ENCODE measurements at regions not wholly inside any gene's neighbourhood (a gene's known extent, or its start where the extent isn't known, plus 50 kb on each side); places are given as distances from the start of the nearest gene placed in this dataset.

DNA sequence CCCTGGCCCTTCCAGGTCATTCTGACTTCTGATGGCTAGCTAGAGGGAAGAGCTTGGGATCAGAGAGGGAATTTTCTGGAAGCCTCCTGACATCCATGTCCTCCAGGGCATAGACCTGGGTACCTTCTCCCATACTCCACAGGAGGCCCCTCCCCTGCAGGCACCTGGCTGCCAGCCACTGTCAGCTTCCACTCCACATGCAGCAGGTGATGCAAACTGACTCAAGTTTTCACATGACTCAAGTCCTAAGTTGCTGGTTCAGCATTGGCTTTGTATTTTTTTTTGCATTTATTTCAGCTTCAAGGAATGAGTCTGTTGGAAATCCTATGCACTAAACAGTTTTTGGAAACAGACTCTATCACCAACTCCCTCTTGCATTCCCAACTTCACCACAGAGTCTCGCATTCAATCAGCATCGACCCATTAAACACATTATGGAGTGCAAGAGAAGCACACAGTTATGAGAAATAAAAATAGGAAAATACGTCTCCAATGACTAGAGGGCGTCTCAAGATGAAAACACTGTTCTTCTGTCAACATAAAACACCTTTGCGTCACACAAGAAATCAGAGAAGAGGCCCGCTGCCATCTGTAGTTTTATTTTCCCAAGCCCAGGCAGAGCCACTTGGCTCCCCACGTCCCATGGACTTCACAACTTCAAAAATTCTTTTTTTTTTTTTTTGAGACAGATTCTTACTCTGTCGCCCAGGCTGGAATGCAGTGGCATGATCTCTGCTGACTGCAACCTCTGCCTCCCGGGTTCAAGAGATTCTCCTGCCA is 362.6 kb upstream of the MGMT start:
- no peaks in the 10 kb centered on the region for H3K36me3 ChIP-seq (replicated peaks in 1 of 2; ENCODE audit: control insufficient read depth in 1 of 2, insufficient read depth in 2 of 2, low read length in 1 of 2)
- WGBS (ENCODE audit: low lambda C conversion rate) = 21% methylated on average over 9 of the region's 9 CpGs
- no peaks in the 10 kb centered on the region for H4K20me1 ChIP-seq (ENCODE audit: insufficient read depth)
- no peaks in the 10 kb centered on the region for H3K4me1 ChIP-seq (ENCODE audit: control insufficient read depth in 1 of 2, insufficient read depth in 2 of 2, low read depth in 1 of 2, low read length in 1 of 2)
- H3K4me3 ChIP-seq (ENCODE audit: low read depth in 2 of 2, low read length in 1 of 2) = no peak overlapping the region
- no peaks in the 10 kb centered on the region for H3K9me3 ChIP-seq
- H3K9me2 ChIP-seq = no peaks in the 10 kb centered on the region
- no peak for DNase-seq
- H3K9ac ChIP-seq = no peak overlapping the region
- no peak overlapping the region for H3K4me2 ChIP-seq
- H2AFZ ChIP-seq (ENCODE audit: low read depth) = no peak overlapping the region
- no peaks in the 10 kb centered on the region for H3F3A ChIP-seq (replicated peaks; ENCODE audit: insufficient read depth)
- H3K79me2 ChIP-seq (ENCODE audit: insufficient read depth) = no peaks in the 10 kb centered on the region
- CTCF ChIA-PET = no interaction called here
- TF ChIP-seq TEAD4 (IDR thresholded peaks at IDR 0.05; ENCODE audit: borderline replicate concordance, insufficient read depth) (no peak), EZH2phosphoT487 (IDR thresholded peaks at IDR 0.05; ENCODE audit: borderline replicate concordance, low read depth) (no peak), ELF1 (IDR thresholded peaks at IDR 0.05) (no peak), SIN3A (IDR thresholded peaks at IDR 0.05; ENCODE audit: borderline replicate concordance, low read depth, low read length) (no peak), CHD2 (IDR thresholded peaks at IDR 0.05; ENCODE audit: low read length, partially characterized antibody) (no peak), TCF12 (IDR thresholded peaks at IDR 0.05) (no peak), RXRA (IDR thresholded peaks at IDR 0.05; ENCODE audit: borderline replicate concordance, low read depth) (no peak), FOXM1 (IDR thresholded peaks at IDR 0.05; ENCODE audit: low read depth) (no peak), FOXJ3 (CRISPR knock-in tag; IDR thresholded peaks at IDR 0.05) (no peak), RCOR1 (IDR thresholded peaks at IDR 0.05; ENCODE audit: low read length) (no peak), RFX5 (IDR thresholded peaks at IDR 0.05; ENCODE audit: low read length) (no peak), POLR2AphosphoS5 (IDR thresholded peaks at IDR 0.05; ENCODE audit: low read depth, low read length) (no peak), JUND (IDR thresholded peaks at IDR 0.05) (no peak), GATA2 (CRISPR knock-in tag; IDR thresholded peaks at IDR 0.05) (no peak), MEF2A (IDR thresholded peaks at IDR 0.05; ENCODE audit: borderline replicate concordance, low read depth) (no peak)
- TF ChIP-seq, protein P1, sequence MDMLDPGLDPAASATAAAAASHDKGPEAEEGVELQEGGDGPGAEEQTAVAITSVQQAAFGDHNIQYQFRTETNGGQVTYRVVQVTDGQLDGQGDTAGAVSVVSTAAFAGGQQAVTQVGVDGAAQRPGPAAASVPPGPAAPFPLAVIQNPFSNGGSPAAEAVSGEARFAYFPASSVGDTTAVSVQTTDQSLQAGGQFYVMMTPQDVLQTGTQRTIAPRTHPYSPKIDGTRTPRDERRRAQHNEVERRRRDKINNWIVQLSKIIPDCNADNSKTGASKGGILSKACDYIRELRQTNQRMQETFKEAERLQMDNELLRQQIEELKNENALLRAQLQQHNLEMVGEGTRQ (IDR thresholded peaks at IDR 0.05; ENCODE audit: borderline replicate concordance, low read depth, low read length) = no peak
- POLR2A ChIA-PET = no interaction called here
- H3K27me3 ChIP-seq (ENCODE audit: insufficient read depth) = no peaks in the 10 kb centered on the region
- no peak overlapping the region for H3K27ac ChIP-seq (ENCODE audit: low read depth in 2 of 2, low read length in 1 of 2)

DNA sequence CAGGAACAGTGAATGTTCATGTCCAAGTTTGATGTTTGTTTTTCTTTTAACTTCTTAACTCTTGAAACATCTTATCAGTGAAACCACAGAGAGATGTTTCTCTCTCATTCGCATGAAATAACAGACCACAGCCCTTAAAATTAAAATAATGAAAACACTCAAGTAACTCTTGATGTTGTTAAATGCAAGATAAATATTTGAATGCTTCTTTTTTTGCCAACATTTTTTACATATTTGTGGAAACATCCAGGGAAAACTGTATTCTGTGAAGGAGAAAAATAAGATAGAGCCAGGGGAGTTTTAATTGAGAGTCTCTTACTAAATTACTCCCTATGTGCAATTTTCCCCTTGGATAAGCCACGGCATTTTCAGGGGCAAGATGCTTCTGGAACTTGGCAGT is 361.8 kb upstream of the MGMT start:
- H3K79me2 ChIP-seq (ENCODE audit: insufficient read depth) = no peaks in the 10 kb centered on the region
- no peak overlapping the region for H3K9ac ChIP-seq
- 24% methylated on average over 2 of the region's 2 CpGs for WGBS (ENCODE audit: low lambda C conversion rate)
- no peaks in the 10 kb centered on the region for H3K9me2 ChIP-seq
- DNase-seq = no peak
- H4K20me1 ChIP-seq (ENCODE audit: insufficient read depth) = no peaks in the 10 kb centered on the region
- H3K27me3 ChIP-seq (ENCODE audit: insufficient read depth) = no peaks in the 10 kb centered on the region
- H3K4me2 ChIP-seq = no peak overlapping the region
- H2AFZ ChIP-seq (ENCODE audit: low read depth) = no peak overlapping the region
- H3F3A ChIP-seq (replicated peaks; ENCODE audit: insufficient read depth) = no peaks in the 10 kb centered on the region
- no peaks in the 10 kb centered on the region for H3K36me3 ChIP-seq (replicated peaks in 1 of 2; ENCODE audit: control insufficient read depth in 1 of 2, insufficient read depth in 2 of 2, low read length in 1 of 2)
- H3K27ac ChIP-seq (ENCODE audit: low read depth in 2 of 2, low read length in 1 of 2) = no peak overlapping the region
- CTCF ChIA-PET = no interaction called here
- no peak overlapping the region for H3K4me3 ChIP-seq (ENCODE audit: low read depth in 2 of 2, low read length in 1 of 2)
- H3K4me1 ChIP-seq (ENCODE audit: control insufficient read depth in 1 of 2, insufficient read depth in 2 of 2, low read depth in 1 of 2, low read length in 1 of 2) = no peaks in the 10 kb centered on the region
- POLR2A ChIA-PET = no interaction called here
- no peaks in the 10 kb centered on the region for H3K9me3 ChIP-seq
- TF ChIP-seq TAF1 (IDR thresholded peaks at IDR 0.05; ENCODE audit: borderline replicate concordance, low read depth, low read length) (no peak), SMC3 (IDR thresholded peaks at IDR 0.05; ENCODE audit: low read depth, low read length) (no peak), FOSL2 (IDR thresholded peaks at IDR 0.05; ENCODE audit: borderline replicate concordance, low read depth) (no peak), MEF2A (IDR thresholded peaks at IDR 0.05; ENCODE audit: borderline replicate concordance, low read depth) (no peak), FOXM1 (IDR thresholded peaks at IDR 0.05; ENCODE audit: low read depth) (no peak), NFIC (IDR thresholded peaks at IDR 0.05; ENCODE audit: borderline replicate concordance) (no peak), TCF12 (IDR thresholded peaks at IDR 0.05) (no peak), RFX5 (IDR thresholded peaks at IDR 0.05; ENCODE audit: low read length) (no peak), RXRA (IDR thresholded peaks at IDR 0.05; ENCODE audit: borderline replicate concordance, low read depth) (no peak)
- TF ChIP-seq, protein P2, sequence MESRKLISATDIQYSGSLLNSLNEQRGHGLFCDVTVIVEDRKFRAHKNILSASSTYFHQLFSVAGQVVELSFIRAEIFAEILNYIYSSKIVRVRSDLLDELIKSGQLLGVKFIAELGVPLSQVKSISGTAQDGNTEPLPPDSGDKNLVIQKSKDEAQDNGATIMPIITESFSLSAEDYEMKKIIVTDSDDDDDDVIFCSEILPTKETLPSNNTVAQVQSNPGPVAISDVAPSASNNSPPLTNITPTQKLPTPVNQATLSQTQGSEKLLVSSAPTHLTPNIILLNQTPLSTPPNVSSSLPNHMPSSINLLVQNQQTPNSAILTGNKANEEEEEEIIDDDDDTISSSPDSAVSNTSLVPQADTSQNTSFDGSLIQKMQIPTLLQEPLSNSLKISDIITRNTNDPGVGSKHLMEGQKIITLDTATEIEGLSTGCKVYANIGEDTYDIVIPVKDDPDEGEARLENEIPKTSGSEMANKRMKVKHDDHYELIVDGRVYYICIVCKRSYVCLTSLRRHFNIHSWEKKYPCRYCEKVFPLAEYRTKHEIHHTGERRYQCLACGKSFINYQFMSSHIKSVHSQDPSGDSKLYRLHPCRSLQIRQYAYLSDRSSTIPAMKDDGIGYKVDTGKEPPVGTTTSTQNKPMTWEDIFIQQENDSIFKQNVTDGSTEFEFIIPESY (IDR thresholded peaks at IDR 0.05; ENCODE audit: borderline replicate concordance, low read depth) = no peak
- TF ChIP-seq, protein P3, sequence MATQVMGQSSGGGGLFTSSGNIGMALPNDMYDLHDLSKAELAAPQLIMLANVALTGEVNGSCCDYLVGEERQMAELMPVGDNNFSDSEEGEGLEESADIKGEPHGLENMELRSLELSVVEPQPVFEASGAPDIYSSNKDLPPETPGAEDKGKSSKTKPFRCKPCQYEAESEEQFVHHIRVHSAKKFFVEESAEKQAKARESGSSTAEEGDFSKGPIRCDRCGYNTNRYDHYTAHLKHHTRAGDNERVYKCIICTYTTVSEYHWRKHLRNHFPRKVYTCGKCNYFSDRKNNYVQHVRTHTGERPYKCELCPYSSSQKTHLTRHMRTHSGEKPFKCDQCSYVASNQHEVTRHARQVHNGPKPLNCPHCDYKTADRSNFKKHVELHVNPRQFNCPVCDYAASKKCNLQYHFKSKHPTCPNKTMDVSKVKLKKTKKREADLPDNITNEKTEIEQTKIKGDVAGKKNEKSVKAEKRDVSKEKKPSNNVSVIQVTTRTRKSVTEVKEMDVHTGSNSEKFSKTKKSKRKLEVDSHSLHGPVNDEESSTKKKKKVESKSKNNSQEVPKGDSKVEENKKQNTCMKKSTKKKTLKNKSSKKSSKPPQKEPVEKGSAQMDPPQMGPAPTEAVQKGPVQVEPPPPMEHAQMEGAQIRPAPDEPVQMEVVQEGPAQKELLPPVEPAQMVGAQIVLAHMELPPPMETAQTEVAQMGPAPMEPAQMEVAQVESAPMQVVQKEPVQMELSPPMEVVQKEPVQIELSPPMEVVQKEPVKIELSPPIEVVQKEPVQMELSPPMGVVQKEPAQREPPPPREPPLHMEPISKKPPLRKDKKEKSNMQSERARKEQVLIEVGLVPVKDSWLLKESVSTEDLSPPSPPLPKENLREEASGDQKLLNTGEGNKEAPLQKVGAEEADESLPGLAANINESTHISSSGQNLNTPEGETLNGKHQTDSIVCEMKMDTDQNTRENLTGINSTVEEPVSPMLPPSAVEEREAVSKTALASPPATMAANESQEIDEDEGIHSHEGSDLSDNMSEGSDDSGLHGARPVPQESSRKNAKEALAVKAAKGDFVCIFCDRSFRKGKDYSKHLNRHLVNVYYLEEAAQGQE (IDR thresholded peaks at IDR 0.05; ENCODE audit: low read depth, low read length) = no peak
